SU-DHL-6 (cell line): ENCODE measurements at regions not wholly inside any gene's neighbourhood (a gene's known extent, or its start where the extent isn't known, plus 50 kb on each side); places are given as distances from the start of the nearest gene placed in this dataset.

Experiments used
- H2AFZ ChIP-seq: fragments of 200-600 bp; sonication (generic); 2 replicates; pipeline ENCODE4 v1.6.1; 2014; ENCODE audit warnings: low read depth, mild to moderate bottlenecking, moderate library complexity, mixed read lengths, antibody characterized with exemption, low read length; ENCODE audit not compliant: severe bottlenecking
- H3F3A ChIP-seq: fragments of 200-600 bp; shearing (Covaris generic); 2 replicates; pipeline ENCODE4 v1.6.0; 2016; ENCODE audit warnings: antibody characterized with exemption, mild to moderate bottlenecking; ENCODE audit not compliant: insufficient read depth
- H3K27ac ChIP-seq: fragments of 200-600 bp; sonication (generic); 2 replicates; pipeline ENCODE4 v1.5.1; 2016; ENCODE audit warnings: low read depth, mild to moderate bottlenecking, low read length, moderate library complexity, mixed read lengths
- H3K27me3 ChIP-seq: fragments of 200-600 bp; sonication (generic), shearing (Covaris generic); 2 replicates; pipeline ENCODE4 v1.6.0; 2014; ENCODE audit warnings: mild to moderate bottlenecking, low read length
- H3K36me3 ChIP-seq: fragments of 200-600 bp; sonication (generic); 2 replicates; pipeline ENCODE4 v1.6.1; 2014; ENCODE audit warnings: mild to moderate bottlenecking, low read length, mixed read lengths
- H3K4me2 ChIP-seq: fragments of 300-600, 200-600 bp; shearing (Covaris generic), sonication (generic); 2 replicates; pipeline ENCODE4 v1.6.0; 2014; ENCODE audit warnings: low read length, low read depth, mild to moderate bottlenecking; ENCODE audit not compliant: poor library complexity, severe bottlenecking
- H3K4me3 ChIP-seq: fragments of 200-600 bp; sonication (generic); 2 replicates; pipeline ENCODE4 v1.5.1; 2014; ENCODE audit warnings: antibody characterized with exemption, low read length, mild to moderate bottlenecking, mixed read lengths; ENCODE audit not compliant: insufficient read depth, poor library complexity, severe bottlenecking
- H3K79me2 ChIP-seq: fragments of 200-600 bp; sonication (generic); 2 replicates; pipeline ENCODE4 v1.6.1; 2014; ENCODE audit warnings: mild to moderate bottlenecking, low read length, moderate library complexity; ENCODE audit not compliant: insufficient read depth
- H3K9ac ChIP-seq: fragments of 200-600 bp; sonication (generic); 2 replicates; pipeline ENCODE4 v1.7.0; 2014; ENCODE audit warnings: mild to moderate bottlenecking, low read length
- H3K9me2 ChIP-seq: fragments of 200-600 bp; sonication (generic); replicated peaks from 2 replicates; pipeline ENCODE4 v1.6.1; 2014; ENCODE audit warnings: low read length; ENCODE audit not compliant: insufficient read depth
- H3K9me3 ChIP-seq: fragments of 200-600 bp; sonication (generic); 2 replicates; pipeline ENCODE4 v1.6.1; 2014; ENCODE audit warnings: low read length, mixed read lengths; ENCODE audit not compliant: insufficient read depth
- H4K20me1 ChIP-seq: fragments of 200-600 bp; sonication (generic); 2 replicates; pipeline ENCODE4 v1.6.1; 2014; ENCODE audit warnings: low read depth, mild to moderate bottlenecking, antibody characterized with exemption, low read length, moderate library complexity, mixed read lengths
- EZH2phosphoT487 ChIP-seq: fragments of 200-600 bp; sonication (generic), shearing (Covaris generic); conservative IDR thresholded peaks from 2 replicates; pipeline ENCODE4 v1.6.1; 2018; ENCODE audit warnings: mild to moderate bottlenecking, antibody characterized with exemption, low read length, moderate library complexity, mixed read lengths
- TF ChIP-seq, protein P1 (sequence below): fragments of 200-600 bp; sonication (generic); IDR thresholded peaks from one replicate; pipeline ENCODE4 v1.5.1; 2017; ENCODE audit warnings: antibody characterized with exemption, mild to moderate bottlenecking, low read length, moderate library complexity; ENCODE audit not compliant: insufficient read depth, poor library complexity, severe bottlenecking

DNA sequence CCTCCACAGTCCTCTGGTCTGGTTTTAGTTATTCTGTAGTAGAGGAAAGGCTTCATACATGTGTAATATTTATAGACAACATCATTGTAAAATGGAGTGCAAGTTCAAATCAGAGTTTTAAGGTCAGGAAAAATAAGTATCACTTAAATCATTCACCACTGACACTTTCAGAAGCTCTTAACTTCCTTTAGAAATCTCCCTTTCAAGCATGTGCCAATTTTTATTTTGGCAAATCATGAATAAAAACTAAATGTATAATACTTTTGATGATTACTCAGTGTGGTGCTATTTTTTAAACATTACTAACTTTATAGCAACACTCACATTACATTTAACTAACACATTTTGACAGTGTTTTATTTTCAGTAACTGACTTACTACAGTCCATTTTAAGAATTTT, 112.2 kb downstream of the OGFRL1 start:
- no peak overlapping the region for H3K9ac ChIP-seq
- H3K9me3 ChIP-seq = no peaks in the 10 kb centered on the region
- H3K4me2 ChIP-seq = no peak overlapping the region
- no peaks in the 10 kb centered on the region for H3K79me2 ChIP-seq
- H3K9me2 ChIP-seq = no peaks in the 10 kb centered on the region
- H3K27ac ChIP-seq = no peak overlapping the region
- no peak for TF ChIP-seq EZH2phosphoT487
- TF ChIP-seq, protein P1, sequence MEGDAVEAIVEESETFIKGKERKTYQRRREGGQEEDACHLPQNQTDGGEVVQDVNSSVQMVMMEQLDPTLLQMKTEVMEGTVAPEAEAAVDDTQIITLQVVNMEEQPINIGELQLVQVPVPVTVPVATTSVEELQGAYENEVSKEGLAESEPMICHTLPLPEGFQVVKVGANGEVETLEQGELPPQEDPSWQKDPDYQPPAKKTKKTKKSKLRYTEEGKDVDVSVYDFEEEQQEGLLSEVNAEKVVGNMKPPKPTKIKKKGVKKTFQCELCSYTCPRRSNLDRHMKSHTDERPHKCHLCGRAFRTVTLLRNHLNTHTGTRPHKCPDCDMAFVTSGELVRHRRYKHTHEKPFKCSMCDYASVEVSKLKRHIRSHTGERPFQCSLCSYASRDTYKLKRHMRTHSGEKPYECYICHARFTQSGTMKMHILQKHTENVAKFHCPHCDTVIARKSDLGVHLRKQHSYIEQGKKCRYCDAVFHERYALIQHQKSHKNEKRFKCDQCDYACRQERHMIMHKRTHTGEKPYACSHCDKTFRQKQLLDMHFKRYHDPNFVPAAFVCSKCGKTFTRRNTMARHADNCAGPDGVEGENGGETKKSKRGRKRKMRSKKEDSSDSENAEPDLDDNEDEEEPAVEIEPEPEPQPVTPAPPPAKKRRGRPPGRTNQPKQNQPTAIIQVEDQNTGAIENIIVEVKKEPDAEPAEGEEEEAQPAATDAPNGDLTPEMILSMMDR = no peak
- H3K27me3 ChIP-seq = no peaks in the 10 kb centered on the region
- no peaks in the 10 kb centered on the region for H3F3A ChIP-seq
- no peak overlapping the region for H3K4me3 ChIP-seq
- H2AFZ ChIP-seq = peak overlapping the region; percentile 76
- H3K36me3 ChIP-seq = no peaks in the 10 kb centered on the region
- no peaks in the 10 kb centered on the region for H4K20me1 ChIP-seq

DNA sequence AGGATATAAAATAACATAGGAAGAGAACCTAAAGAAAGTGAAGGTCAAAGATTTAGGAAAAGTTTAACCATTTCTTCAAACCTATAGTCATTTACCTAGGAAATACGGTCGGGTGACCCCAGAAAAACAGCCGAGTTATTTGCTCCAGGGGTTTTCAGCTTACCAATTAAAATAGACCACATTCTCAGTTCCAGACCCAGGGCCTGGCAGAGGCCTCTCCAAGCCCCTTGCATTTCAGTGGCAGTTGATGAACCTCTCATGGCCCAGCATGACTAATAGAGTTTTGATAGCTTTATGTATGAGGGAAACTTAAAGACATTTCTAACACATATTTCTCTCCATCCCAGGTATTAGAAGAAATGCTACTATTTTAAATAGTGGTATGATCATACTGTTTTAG, 113.5 kb downstream of the OGFRL1 start:
- H3F3A ChIP-seq = no peaks in the 10 kb centered on the region
- no peaks in the 10 kb centered on the region for H3K27me3 ChIP-seq
- no peak overlapping the region for H2AFZ ChIP-seq
- H3K4me3 ChIP-seq = no peak overlapping the region
- H3K79me2 ChIP-seq = no peaks in the 10 kb centered on the region
- no peaks in the 10 kb centered on the region for H3K9me2 ChIP-seq
- H3K27ac ChIP-seq = no peak overlapping the region
- H3K36me3 ChIP-seq = no peaks in the 10 kb centered on the region
- no peaks in the 10 kb centered on the region for H3K9me3 ChIP-seq
- no peaks in the 10 kb centered on the region for H4K20me1 ChIP-seq
- H3K9ac ChIP-seq = no peak overlapping the region
- no peak overlapping the region for H3K4me2 ChIP-seq
- TF ChIP-seq, protein P1 = no peak
- no peak for TF ChIP-seq EZH2phosphoT487

DNA sequence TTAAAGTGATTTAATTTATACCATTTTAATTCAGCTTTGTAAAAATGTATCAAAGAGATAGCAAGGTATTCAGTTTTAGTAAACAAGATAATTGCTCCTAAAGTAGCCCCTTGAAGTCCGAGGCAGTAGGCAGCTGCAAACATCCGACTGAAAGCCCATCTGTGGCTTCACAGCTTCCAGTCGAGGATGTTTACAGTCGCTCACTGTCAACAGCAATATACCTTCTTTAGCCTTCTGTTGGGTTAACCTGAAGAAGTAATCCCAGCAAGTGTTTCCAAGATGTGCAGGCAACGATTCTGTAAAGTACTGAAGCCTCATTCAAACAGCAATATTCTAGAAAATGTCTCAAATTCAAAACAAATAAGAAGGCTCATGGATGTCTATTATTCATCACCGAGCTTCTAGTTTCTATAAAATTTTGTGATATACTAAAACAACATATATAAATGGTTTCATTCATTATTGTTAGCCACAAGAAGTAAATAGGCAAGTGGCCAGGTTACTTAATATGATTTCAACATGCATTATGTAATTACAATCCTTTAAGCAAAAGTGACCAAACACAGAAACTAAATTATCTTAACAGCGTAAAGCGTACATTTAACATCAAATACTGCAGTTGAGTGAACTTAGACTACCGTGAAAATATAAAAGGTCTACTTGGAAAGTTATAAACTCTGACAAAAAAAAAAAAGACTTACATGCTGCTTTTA, 115.0 kb downstream of the OGFRL1 start:
- Histone ChIP-seq H3K27me3 (no peaks in the 10 kb centered on the region), H3K9ac (no peak overlapping the region), H3K79me2 (no peaks in the 10 kb centered on the region), H3K9me2 (no peaks in the 10 kb centered on the region), H2AFZ (no peak overlapping the region), H3K4me2 (no peak overlapping the region), H3K4me3 (no peak overlapping the region), H3K36me3 (no peaks in the 10 kb centered on the region), H4K20me1 (no peaks in the 10 kb centered on the region), H3K27ac (no peak overlapping the region), H3F3A (no peaks in the 10 kb centered on the region), H3K9me3 (no peaks in the 10 kb centered on the region)
- TF ChIP-seq, protein P1 = no peak
- TF ChIP-seq EZH2phosphoT487 = no peak
